ENCODE measurements at regions not wholly inside any gene's neighbourhood (a gene's known extent, or its start where the extent isn't known, plus 50 kb on each side); places are given as distances from the start of the nearest gene placed in this dataset.

GRCh38 chr4:61049018-61049417, 151.1 kb upstream of the ADGRL3 start:
- Mint-ChIP-seq H3K27ac (ENCODE audit: unreplicated experiment) (no peak overlapping the region), H3K27me3 (ENCODE audit: unreplicated experiment) (no peaks in the 10 kb centered on the region), H3K4me1 (ENCODE audit: low read depth, unreplicated experiment) (no peaks in the 10 kb centered on the region), H3K36me3 (ENCODE audit: insufficient read depth, unreplicated experiment) (no peaks in the 10 kb centered on the region), H3K4me3 (ENCODE audit: low read depth, unreplicated experiment) (no peak overlapping the region), H3K9me3 (ENCODE audit: low read depth, unreplicated experiment) (peaks cover 2% of the 10 kb centered on the region)
- no TSS peak for BruUV-seq (replicated peaks)
- TF ChIP-seq CTCF (IDR thresholded peaks at IDR 0.05; ENCODE audit: unreplicated experiment), result no peak
- DNase-seq, result no peak
- CTCF ChIA-PET, result no interaction called here
- intact Hi-C loops (cut with micrococcal nuclease; ENCODE audit: unreplicated experiment), result no loop called here

- no peaks in the 10 kb centered on the region for H3K4me1 Mint-ChIP-seq (ENCODE audit: low read depth, unreplicated experiment)
- no peak for TF ChIP-seq CTCF (IDR thresholded peaks at IDR 0.05; ENCODE audit: unreplicated experiment)
- no peaks in the 10 kb centered on the region for H3K27me3 Mint-ChIP-seq (ENCODE audit: unreplicated experiment)
- H3K4me3 Mint-ChIP-seq (ENCODE audit: low read depth, unreplicated experiment), result no peak overlapping the region
- no peaks in the 10 kb centered on the region for H3K36me3 Mint-ChIP-seq (ENCODE audit: insufficient read depth, unreplicated experiment)
- no TSS peak for BruUV-seq (replicated peaks)
- CTCF ChIA-PET, result no interaction called here
- H3K9me3 Mint-ChIP-seq (ENCODE audit: low read depth, unreplicated experiment), result no peaks in the 10 kb centered on the region
- no peak for DNase-seq
- H3K27ac Mint-ChIP-seq (ENCODE audit: unreplicated experiment), result no peak overlapping the region
- intact Hi-C loops (cut with micrococcal nuclease; ENCODE audit: unreplicated experiment), result no loop called here
These were observed 132.7 kb upstream of the ADGRL3 start for GRCh38 chr4:61067381-61067780.

GRCh38 chr4:61068060-61068459, 132.1 kb upstream of the ADGRL3 start:
- no peak for DNase-seq
- intact Hi-C loops (cut with micrococcal nuclease; ENCODE audit: unreplicated experiment), result no loop called here
- Mint-ChIP-seq H3K4me1 (ENCODE audit: low read depth, unreplicated experiment) (no peaks in the 10 kb centered on the region), H3K9me3 (ENCODE audit: low read depth, unreplicated experiment) (no peaks in the 10 kb centered on the region), H3K36me3 (ENCODE audit: insufficient read depth, unreplicated experiment) (no peaks in the 10 kb centered on the region), H3K27me3 (ENCODE audit: unreplicated experiment) (no peaks in the 10 kb centered on the region), H3K4me3 (ENCODE audit: low read depth, unreplicated experiment) (no peak overlapping the region), H3K27ac (ENCODE audit: unreplicated experiment) (no peak overlapping the region)
- CTCF ChIA-PET, result no interaction called here
- no peak for TF ChIP-seq CTCF (IDR thresholded peaks at IDR 0.05; ENCODE audit: unreplicated experiment)
- BruUV-seq (replicated peaks), result no TSS peak

GRCh38 chr4:61068745-61069144, 131.4 kb upstream of the ADGRL3 start:
- intact Hi-C loops (cut with micrococcal nuclease; ENCODE audit: unreplicated experiment), result no loop called here
- TF ChIP-seq CTCF (IDR thresholded peaks at IDR 0.05; ENCODE audit: unreplicated experiment), result no peak
- H3K27ac Mint-ChIP-seq (ENCODE audit: unreplicated experiment), result no peak overlapping the region
- BruUV-seq (replicated peaks), result no TSS peak
- H3K27me3 Mint-ChIP-seq (ENCODE audit: unreplicated experiment), result no peaks in the 10 kb centered on the region
- no peak overlapping the region for H3K4me3 Mint-ChIP-seq (ENCODE audit: low read depth, unreplicated experiment)
- no peaks in the 10 kb centered on the region for H3K4me1 Mint-ChIP-seq (ENCODE audit: low read depth, unreplicated experiment)
- CTCF ChIA-PET, result no interaction called here
- no peak for DNase-seq
- no peaks in the 10 kb centered on the region for H3K36me3 Mint-ChIP-seq (ENCODE audit: insufficient read depth, unreplicated experiment)
- no peaks in the 10 kb centered on the region for H3K9me3 Mint-ChIP-seq (ENCODE audit: low read depth, unreplicated experiment)

GRCh38 chr4:61070269-61070668, 129.9 kb upstream of the ADGRL3 start:
- BruUV-seq (replicated peaks), result no TSS peak
- CTCF ChIA-PET, result no interaction called here
- TF ChIP-seq CTCF (IDR thresholded peaks at IDR 0.05; ENCODE audit: unreplicated experiment), result no peak
- H3K27ac Mint-ChIP-seq (ENCODE audit: unreplicated experiment), result no peak overlapping the region
- H3K4me1 Mint-ChIP-seq (ENCODE audit: low read depth, unreplicated experiment), result no peaks in the 10 kb centered on the region
- intact Hi-C loops (cut with micrococcal nuclease; ENCODE audit: unreplicated experiment), result no loop called here
- H3K27me3 Mint-ChIP-seq (ENCODE audit: unreplicated experiment), result no peaks in the 10 kb centered on the region
- no peaks in the 10 kb centered on the region for H3K9me3 Mint-ChIP-seq (ENCODE audit: low read depth, unreplicated experiment)
- DNase-seq, result no peak
- no peaks in the 10 kb centered on the region for H3K36me3 Mint-ChIP-seq (ENCODE audit: insufficient read depth, unreplicated experiment)
- H3K4me3 Mint-ChIP-seq (ENCODE audit: low read depth, unreplicated experiment), result no peak overlapping the region

Measured in Calu3 (cell line).